HG03520 (cell line): ENCODE measurements at regions not wholly inside any gene's neighbourhood (a gene's known extent, or its start where the extent isn't known, plus 50 kb on each side); places are given as distances from the start of the nearest gene placed in this dataset.
"Not testable (repeated sequence)": the region's sequence is repeated elsewhere in the genome, so short reads cannot be mapped to it uniquely, and the experiment has no call there.

Experiments used
- ATAC-seq: cut with Tn5 transposase; IDR thresholded peaks from one replicate; pipeline ENCODE4 v1.9.1; 2021; ENCODE audit warnings: mild to moderate bottlenecking, moderate library complexity; ENCODE audit not compliant: unreplicated experiment

GRCh38 chrX:9370893-9371292 is 94.0 kb upstream of the TBL1X start:
- no peak for ATAC-seq

DNA sequence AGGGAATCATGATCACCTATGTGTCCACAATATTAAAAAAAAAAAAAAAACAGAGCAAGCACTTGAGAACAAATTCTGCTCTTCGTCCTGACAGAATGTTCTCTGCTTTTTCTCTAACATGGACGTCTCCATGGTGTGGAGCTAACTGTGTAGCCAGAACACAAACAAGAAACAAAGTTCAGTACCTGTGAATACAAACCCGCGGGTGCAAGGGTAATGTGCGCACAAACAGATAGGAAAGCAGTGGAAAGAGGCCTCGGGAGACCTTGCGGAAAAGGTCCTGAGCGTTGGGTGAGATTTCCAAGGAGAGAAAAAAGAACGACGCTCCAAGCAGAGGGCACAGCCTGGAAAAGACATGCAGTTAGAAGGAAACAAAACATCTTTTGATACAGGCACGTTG is 92.0 kb upstream of the TBL1X start:
- ATAC-seq = no peak

- no peak for ATAC-seq
These were observed 91.1 kb upstream of the TBL1X start for GRCh38 chrX:9373789-9374188.

GRCh38 chrX:9374555-9374954 is 90.3 kb upstream of the TBL1X start:
- ATAC-seq = no peak

DNA sequence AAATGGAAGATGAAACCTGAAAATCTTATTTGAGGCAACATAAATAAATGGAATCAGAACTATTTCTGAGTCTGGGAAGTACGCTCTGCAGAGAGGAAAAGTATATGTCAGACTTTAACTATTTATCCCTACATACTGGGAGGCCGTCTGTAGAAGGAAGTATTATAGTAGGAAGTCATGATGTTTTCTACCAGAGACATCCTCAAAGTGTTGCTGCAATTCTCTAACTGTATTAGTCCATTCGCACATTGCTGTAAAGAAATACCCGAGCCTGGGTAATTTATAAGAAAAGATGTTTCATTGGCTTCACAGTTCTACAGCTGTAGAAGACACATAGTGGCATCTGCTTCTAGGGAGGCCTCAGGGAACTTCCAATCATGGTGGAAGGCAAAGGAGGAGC is 88.7 kb upstream of the TBL1X start:
- no peak for ATAC-seq

GRCh38 chrX:9377216-9377615 is 87.6 kb upstream of the TBL1X start:
- ATAC-seq = not testable (repeated sequence)

DNA sequence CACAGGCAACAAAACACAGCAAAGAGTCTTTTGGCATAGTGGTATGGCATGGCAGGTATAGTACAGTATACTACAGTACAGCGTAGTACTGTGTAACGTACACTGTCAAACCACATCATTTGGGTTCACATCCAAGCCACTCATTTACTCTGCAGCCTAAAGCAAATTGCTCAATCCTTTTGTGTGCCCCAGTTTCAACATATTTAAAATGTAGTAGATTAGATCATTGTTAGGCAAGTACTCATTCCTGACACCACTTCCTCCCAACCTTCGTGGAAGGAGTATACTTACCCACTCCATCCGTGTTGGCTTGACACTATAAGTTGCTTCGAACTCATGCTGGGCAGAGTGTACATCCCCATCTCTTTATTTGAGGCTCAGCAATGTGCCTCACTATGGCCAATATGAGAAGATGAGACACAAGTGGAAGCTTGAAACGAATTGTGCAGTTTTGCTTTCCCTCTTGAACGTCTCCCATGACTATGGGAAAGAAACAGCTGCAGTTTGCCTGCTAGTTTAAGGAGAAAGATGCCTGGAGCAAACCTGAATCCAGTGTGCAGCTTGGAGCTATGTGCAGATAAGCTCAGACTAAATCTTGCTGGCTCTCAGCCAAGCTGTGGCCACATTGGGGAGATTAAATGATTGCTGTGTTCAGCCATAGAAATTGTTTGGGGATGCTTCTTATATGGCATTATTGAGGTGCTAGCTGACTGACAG is 85.7 kb upstream of the TBL1X start:
- ATAC-seq = no peak

DNA sequence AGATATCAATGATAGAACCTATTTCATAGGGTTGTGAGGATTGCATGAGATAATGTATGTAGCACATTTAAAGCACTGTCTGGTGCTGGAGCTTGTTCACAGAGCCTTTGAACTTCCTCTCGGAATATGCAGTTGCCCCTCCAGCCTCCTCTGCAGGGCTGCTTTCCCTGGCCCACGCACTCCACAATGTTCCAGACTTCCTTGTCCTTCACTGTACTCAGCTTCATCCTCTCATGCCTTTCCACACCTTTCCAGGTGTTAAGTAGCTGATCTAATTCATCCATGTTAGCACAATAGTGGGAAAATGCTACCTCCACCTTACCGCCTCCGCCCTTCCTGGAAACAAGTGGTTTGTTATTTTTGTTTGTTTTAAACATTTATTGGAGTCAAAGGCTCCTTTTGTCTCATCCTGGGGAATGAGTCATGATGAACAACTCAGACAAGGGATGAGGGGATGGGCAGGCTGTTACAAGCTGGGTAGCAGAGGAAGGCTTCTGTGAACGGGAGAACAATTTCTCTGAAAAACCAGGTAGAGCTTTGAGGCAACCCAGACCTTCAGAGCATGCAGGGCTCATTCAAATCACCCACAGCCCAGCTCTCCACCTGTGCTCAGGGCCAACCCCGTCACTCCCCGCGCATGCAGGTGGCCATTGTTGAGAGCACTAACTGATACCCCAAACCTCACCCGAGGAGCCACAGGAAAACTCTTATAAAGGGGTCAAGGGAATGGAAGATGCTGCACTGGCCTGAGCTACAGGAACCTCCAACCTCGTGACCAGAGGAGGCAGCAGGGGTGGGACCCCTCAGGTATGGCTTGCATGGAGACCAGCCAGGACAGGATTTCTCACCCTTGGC is 84.9 kb upstream of the TBL1X start:
- no peak for ATAC-seq

DNA sequence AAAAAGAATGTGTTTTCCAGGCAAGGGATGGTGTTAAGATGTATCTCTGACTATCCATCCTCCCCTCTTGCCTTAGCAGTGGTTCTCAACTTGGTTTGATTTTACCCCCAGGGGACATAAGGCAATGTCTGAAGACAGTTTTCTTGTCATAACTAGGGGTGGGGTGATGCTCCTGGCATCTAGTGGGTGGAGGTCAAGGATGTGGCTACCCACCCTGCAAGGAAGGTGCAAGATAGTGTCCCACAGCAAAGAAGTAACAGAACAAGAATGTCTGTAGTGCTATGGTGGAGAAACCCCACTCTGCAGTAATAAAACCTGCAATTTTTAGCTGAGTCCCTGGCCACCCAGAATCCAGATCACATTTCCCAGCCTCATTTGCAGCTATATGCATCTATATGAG is 81.2 kb upstream of the TBL1X start:
- no peak for ATAC-seq

DNA sequence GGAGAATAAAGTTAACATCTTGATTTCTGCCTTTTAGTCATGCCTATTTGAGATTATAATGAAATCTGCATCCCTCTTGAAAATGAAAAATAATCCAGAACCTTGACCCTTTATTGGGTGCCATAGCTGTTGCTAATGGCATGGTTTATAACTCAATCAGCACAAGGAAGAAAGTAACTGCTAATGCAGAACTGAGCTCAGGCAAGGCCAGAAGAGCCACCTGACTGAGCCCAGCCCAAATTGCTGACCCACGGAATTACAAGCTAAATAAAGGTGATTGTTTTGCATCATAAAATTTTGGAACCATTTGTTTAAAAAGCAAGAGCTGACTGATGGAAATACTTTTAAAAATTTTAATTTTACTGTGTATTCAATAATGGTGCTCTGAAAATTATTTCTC is 76.4 kb upstream of the TBL1X start:
- no peak for ATAC-seq

- ATAC-seq = no peak
These were observed 74.7 kb upstream of the TBL1X start for GRCh38 chrX:9390121-9390520.

DNA sequence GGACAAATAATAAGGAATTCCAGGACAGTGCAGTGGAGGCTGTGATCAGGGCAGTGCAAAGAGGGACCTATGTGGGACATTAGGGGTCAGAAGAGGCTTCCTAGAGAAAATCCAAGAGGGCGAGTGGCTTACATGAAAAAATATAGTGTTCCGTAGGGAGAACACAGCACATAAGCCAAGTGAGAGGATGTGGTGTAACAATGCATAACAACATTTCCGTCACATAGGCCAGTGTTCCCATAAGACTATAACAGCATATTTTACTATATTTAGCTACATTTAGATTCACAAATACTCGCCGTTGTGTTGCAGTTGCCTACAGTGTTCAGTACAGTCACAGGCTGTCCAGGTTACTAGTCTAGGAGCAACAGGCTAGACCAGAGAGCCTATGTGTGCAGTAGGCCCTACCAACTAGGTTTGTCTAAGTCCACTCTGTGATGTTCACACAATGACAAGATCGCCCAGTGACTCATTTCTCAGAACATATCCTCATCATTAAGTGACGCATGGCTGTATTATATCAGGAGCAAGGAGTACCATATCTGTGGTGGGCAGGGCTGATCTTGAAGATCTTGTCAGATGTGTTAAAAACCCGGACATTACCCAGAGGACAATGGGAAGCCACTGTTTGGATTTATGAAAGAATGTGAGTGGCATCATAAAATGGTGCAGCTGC is 74.0 kb upstream of the TBL1X start:
- no peak for ATAC-seq

GRCh38 chrX:9392445-9392844 is 72.4 kb upstream of the TBL1X start:
- ATAC-seq = no peak

- ATAC-seq = no peak
These were observed 71.3 kb upstream of the TBL1X start for GRCh38 chrX:9393571-9393970.

DNA sequence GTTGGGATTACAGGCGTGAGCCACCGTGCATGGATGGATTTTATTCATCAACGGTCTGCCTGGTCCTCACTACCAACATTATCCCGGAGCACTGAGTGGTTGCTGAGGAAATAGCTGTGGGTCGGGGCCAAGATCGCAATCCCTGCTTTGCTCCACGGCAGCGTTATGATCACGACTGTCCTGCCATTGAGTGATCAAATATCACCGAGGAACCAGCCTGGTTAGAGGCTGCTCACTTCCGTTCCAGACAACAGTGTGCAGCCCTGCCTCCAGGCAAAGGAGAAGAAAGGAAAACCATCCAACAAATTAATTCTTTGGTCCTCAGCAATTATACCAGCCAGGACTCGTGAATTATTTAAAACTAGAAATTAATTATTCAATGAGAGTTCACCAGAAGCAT is 70.6 kb upstream of the TBL1X start:
- ATAC-seq = no peak

GRCh38 chrX:9396930-9397329 is 67.9 kb upstream of the TBL1X start:
- no peak for ATAC-seq

DNA sequence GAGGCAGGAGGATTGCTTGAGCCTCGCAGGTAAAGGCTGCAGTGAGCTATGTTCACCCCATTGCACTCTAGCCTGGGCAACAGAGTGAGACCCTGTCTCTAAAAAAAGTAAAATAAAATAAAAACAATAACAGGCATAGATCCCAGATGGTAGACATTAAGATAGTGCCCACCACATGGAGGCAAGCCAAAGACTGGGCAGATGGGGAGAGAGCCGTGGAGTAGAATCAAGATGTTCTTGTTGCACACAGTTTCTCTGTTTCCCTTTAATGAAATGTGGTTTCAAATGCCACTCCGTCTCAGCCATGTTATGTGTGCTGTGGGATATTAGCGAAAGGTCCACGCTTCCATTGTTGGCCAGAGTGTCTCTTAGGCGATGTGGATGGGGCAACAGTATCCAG is 63.8 kb upstream of the TBL1X start:
- ATAC-seq = no peak

DNA sequence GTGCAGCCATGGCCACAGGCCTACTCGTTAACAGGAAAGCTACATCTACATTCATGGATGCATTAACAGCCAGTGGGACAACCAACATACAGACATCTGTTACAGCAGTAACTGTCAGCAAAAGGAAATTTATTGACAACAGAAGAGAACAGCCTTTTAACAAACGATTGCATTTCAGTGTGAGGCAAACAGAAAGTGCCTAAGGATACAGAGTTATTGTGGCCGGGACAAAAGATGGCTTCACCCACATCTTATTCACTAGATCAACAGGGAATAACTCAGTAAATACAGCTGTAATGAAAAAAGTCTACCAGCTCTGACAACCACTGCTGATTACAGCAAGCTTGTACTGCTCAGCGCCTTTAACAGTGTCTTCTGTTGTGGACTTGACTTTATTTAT is 61.5 kb upstream of the TBL1X start:
- ATAC-seq = no peak

DNA sequence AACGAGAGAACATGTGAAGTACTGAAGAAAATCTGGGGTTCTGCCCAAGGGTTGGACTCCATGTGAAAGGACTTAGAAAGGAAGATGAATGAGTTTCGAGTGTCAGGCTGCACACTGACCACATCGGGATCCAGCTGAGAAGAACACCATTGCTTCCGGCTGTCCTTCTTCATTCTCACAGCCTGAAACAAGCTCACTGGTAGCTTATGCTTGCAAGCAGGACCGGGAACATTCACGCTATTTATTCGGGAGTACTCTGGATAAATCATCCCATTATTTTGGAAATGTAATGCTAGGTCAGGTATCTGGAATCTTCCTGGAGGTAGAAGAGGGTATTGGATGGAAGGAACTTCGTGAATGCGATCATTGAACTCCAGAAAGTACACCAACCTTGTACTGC is 59.2 kb upstream of the TBL1X start:
- ATAC-seq = not testable (repeated sequence)

GRCh38 chrX:9410889-9411288 is 54.0 kb upstream of the TBL1X start:
- ATAC-seq = not testable (repeated sequence)

GRCh38 chrX:9411682-9412081 is 53.2 kb upstream of the TBL1X start:
- ATAC-seq = not testable (repeated sequence)

DNA sequence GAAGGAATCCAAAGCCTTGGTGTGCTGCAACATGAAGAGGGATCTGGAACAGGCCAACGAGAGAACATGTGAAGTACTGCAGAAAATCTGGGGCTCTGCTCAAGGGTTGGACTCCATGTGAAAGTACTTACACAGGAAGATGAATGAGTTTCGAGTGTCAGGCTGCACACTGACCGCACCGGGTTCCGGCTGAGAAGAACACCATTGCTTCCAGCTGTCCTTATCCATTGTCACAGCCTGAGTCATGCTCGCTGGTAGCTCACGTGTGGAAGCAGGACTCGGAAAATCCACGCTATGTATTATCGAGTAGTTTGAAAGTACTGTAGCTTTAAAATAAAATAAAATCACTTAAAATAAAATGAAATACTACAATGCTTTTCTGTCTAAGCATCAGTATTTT is 50.4 kb upstream of the TBL1X start:
- ATAC-seq = no peak
